ENCODE measurements at regions not wholly inside any gene's neighbourhood (a gene's known extent, or its start where the extent isn't known, plus 50 kb on each side); places are given as distances from the start of the nearest gene placed in this dataset.

DNA sequence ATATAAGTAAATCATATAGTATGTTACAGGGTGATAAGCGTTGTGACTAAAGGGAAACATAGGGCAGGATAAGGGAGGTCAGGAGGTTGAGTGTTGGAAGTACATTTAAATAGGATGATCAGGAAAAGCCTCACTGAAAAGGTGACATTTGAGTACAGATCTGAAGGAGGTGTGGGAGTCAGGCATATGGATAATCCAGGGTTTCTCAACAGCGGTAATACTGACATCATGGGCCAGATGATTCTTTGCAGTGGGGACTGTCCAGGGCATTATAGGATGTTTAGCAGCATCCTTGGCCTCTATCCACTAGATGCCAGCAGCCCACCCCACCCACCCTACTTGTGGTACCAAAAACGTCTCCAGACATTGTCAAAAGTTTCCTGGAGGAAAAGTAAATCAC lies 292.6 kb upstream of the PREP start:
- TF ChIP-seq, protein P1, sequence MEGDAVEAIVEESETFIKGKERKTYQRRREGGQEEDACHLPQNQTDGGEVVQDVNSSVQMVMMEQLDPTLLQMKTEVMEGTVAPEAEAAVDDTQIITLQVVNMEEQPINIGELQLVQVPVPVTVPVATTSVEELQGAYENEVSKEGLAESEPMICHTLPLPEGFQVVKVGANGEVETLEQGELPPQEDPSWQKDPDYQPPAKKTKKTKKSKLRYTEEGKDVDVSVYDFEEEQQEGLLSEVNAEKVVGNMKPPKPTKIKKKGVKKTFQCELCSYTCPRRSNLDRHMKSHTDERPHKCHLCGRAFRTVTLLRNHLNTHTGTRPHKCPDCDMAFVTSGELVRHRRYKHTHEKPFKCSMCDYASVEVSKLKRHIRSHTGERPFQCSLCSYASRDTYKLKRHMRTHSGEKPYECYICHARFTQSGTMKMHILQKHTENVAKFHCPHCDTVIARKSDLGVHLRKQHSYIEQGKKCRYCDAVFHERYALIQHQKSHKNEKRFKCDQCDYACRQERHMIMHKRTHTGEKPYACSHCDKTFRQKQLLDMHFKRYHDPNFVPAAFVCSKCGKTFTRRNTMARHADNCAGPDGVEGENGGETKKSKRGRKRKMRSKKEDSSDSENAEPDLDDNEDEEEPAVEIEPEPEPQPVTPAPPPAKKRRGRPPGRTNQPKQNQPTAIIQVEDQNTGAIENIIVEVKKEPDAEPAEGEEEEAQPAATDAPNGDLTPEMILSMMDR (tag by site-specific recombination; IDR thresholded peaks at IDR 0.05), result no peak
- TF ChIP-seq ZNF510 (tag by site-specific recombination; IDR thresholded peaks at IDR 0.05; ENCODE audit: insufficient replicate concordance) (no peak), BCL11A (tag by site-specific recombination; IDR thresholded peaks at IDR 0.05; ENCODE audit: low read depth) (no peak), ZNF677 (tag by site-specific recombination; IDR thresholded peaks at IDR 0.05) (no peak), ZNF624 (tag by site-specific recombination; IDR thresholded peaks at IDR 0.05) (no peak)
- TF ChIP-seq, protein P2, sequence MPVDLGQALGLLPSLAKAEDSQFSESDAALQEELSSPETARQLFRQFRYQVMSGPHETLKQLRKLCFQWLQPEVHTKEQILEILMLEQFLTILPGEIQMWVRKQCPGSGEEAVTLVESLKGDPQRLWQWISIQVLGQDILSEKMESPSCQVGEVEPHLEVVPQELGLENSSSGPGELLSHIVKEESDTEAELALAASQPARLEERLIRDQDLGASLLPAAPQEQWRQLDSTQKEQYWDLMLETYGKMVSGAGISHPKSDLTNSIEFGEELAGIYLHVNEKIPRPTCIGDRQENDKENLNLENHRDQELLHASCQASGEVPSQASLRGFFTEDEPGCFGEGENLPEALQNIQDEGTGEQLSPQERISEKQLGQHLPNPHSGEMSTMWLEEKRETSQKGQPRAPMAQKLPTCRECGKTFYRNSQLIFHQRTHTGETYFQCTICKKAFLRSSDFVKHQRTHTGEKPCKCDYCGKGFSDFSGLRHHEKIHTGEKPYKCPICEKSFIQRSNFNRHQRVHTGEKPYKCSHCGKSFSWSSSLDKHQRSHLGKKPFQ (tag by site-specific recombination; IDR thresholded peaks at IDR 0.05), result no peak
- TF ChIP-seq, protein P3, sequence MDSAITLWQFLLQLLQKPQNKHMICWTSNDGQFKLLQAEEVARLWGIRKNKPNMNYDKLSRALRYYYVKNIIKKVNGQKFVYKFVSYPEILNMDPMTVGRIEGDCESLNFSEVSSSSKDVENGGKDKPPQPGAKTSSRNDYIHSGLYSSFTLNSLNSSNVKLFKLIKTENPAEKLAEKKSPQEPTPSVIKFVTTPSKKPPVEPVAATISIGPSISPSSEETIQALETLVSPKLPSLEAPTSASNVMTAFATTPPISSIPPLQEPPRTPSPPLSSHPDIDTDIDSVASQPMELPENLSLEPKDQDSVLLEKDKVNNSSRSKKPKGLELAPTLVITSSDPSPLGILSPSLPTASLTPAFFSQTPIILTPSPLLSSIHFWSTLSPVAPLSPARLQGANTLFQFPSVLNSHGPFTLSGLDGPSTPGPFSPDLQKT (IDR thresholded peaks at IDR 0.05; ENCODE audit: borderline replicate concordance, low read depth, low read length), result no peak
